ENCODE measurements at regions not wholly inside any gene's neighbourhood (a gene's known extent, or its start where the extent isn't known, plus 50 kb on each side); places are given as distances from the start of the nearest gene placed in this dataset.

DNA sequence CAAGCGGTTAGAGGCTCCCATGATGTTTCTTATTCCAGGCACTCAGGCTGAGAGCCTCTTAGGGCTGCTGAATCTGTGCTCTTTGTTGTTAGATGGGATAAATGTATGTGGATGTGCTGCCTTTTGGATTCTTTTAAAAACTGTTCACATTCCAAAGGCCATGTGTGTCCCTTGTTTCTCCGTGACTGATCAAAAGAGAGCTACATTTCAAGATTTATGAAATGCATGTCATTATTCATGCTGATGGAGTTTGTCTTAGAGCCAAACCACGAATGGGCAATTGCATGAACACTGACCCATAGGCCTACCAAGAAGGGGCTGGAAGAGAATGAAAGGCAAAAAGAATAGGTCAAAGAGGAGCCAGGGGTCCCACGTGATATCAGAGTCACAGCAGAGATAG, 104.9 kb upstream of the TSHZ2 start:
- H3K4me3 ChIP-seq, result no peak overlapping the region
- H3K4me1 ChIP-seq, result no peaks in the 10 kb centered on the region
- no peak for DNase-seq
- intact Hi-C loops (cut with DNase I; ENCODE audit: low total_unique reads), result no loop called here
- no peak overlapping the region for H3K27ac ChIP-seq
- TF ChIP-seq, protein P1, sequence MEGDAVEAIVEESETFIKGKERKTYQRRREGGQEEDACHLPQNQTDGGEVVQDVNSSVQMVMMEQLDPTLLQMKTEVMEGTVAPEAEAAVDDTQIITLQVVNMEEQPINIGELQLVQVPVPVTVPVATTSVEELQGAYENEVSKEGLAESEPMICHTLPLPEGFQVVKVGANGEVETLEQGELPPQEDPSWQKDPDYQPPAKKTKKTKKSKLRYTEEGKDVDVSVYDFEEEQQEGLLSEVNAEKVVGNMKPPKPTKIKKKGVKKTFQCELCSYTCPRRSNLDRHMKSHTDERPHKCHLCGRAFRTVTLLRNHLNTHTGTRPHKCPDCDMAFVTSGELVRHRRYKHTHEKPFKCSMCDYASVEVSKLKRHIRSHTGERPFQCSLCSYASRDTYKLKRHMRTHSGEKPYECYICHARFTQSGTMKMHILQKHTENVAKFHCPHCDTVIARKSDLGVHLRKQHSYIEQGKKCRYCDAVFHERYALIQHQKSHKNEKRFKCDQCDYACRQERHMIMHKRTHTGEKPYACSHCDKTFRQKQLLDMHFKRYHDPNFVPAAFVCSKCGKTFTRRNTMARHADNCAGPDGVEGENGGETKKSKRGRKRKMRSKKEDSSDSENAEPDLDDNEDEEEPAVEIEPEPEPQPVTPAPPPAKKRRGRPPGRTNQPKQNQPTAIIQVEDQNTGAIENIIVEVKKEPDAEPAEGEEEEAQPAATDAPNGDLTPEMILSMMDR (IDR thresholded peaks at IDR 0.05), result no peak
- no peak for TF ChIP-seq POLR2A (IDR thresholded peaks at IDR 0.05)
- TF ChIP-seq POLR2AphosphoS5 (IDR thresholded peaks at IDR 0.05), result no peak
- no peak for TF ChIP-seq EP300 (IDR thresholded peaks at IDR 0.05)
- no peaks in the 10 kb centered on the region for H3K27me3 ChIP-seq
- H3K9me3 ChIP-seq, result no peaks in the 10 kb centered on the region
- 66 to 75% (median 71%) methylated on average over 4 of the region's 4 CpGs for WGBS, 5 donors
- no peaks in the 10 kb centered on the region for H3K36me3 ChIP-seq

DNA sequence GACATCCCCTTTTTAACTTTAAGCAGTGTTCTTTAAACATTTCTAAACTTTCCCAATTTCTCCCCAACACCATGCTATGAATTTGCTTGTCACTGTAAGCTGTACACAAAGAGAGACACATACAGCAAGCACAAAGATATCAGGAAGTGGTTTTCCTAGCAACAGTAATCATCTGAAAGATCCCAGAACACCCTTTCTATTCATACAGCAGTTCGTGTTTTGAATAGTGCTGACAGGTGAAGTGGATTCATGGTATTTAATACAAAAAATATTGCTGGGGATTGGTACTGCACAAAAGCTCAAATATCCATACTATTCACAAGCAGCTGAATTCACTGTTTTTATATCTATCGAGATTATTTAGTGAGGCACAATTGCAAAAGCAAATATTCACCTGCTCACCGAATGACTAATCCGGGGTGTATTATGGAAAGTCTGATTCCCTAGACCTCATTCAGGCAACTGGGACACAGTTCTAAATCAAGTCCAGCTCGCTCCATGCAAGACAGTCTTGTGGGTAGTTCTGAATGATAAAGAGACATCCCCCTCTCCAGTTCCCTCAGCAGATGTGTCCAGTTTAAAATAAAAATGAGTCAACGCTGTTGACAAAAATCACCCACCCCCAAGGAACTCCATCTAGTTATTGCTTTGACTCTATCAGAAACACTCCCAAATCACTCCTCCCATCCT, 107.1 kb upstream of the TSHZ2 start:
- Histone ChIP-seq H3K9me3 (no peaks in the 10 kb centered on the region), H3K27ac (no peak overlapping the region), H3K36me3 (no peaks in the 10 kb centered on the region), H3K4me1 (no peaks in the 10 kb centered on the region), H3K4me3 (no peak overlapping the region), H3K27me3 (no peaks in the 10 kb centered on the region)
- WGBS, 5 donors, result 34 to 55% (median 43%) methylated on average over 6 of the region's 6 CpGs
- TF ChIP-seq POLR2AphosphoS5 (IDR thresholded peaks at IDR 0.05) (no peak), POLR2A (IDR thresholded peaks at IDR 0.05) (no peak), EP300 (IDR thresholded peaks at IDR 0.05) (no peak)
- TF ChIP-seq, protein P1 (IDR thresholded peaks at IDR 0.05), result no peak
- DNase-seq, result no peak
- intact Hi-C loops (cut with DNase I; ENCODE audit: low total_unique reads), result no loop called here

DNA sequence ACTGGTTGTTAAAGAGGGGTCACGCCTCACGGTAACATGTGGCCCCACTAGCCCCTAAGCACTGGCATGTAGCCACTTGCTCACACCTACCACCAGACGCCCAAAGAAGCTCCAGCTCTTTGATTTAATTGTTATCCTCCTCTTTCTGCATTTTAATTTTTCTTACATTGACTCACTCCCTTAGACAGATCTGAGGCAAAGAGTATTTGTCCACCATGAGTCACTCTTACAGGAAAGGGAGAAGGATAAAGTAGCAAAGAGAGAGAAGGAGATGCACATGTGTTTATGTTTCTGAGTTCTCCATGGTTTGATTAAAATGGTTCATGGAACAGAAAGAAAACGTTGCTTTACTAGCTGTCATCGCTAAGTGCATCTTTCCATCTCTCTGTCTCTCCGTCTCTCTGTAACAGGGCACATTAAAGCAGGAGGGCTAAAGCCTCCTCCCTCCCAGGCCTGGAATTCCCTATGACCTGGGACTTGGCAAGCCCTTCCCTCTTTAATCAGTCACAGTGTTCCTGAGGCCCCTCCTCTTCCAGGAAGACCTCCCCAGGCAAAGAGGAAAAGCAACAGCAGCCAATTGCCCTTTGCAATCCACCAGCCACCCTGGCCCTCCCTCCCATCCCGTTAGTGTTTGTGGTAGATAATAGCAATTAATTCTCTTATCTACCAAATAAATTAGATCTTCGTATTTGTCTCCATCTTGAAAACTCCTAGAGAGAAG, 112.8 kb upstream of the TSHZ2 start:
- TF ChIP-seq POLR2AphosphoS5 (IDR thresholded peaks at IDR 0.05) (peak in 1 of 3 donors; percentile 25), POLR2A (IDR thresholded peaks at IDR 0.05) (no peak), EP300 (IDR thresholded peaks at IDR 0.05) (no peak)
- TF ChIP-seq, protein P1 (IDR thresholded peaks at IDR 0.05), result no peak
- no peaks in the 10 kb centered on the region for H3K27me3 ChIP-seq
- intact Hi-C loops (cut with DNase I; ENCODE audit: low total_unique reads), result no loop called here
- H3K4me3 ChIP-seq, result no peak overlapping the region
- H3K36me3 ChIP-seq, result no peaks in the 10 kb centered on the region
- no peaks in the 10 kb centered on the region for H3K4me1 ChIP-seq
- 46 to 55% (median 52%) methylated on average over 8 of the region's 8 CpGs for WGBS, 5 donors
- no peaks in the 10 kb centered on the region for H3K9me3 ChIP-seq
- H3K27ac ChIP-seq, result peak overlapping the region in 1 of 5 donors; percentile 4
- DNase-seq, result peak; percentile 27 to 36

DNA sequence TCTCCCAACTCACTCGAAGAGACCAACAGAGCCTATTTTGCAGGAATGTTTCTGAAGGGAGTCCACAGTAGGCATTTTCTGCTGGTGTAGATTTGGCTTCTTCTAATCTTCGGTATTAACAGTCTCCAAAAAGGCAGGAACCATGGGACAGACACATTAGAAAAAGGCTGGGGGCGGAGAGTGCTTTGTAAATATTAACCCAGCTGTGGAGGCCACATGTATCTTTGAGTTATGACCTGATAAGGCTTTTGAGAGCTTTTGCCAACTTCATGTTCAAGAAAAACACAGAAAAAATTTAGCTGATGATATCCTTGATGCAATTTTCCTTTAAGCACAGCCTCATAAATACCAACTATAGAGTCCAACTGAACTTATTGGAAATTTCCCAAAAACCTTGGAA, 119.4 kb upstream of the TSHZ2 start:
- Histone ChIP-seq H3K4me1 (peaks cover 0 to 7% (median 0%) of the 10 kb centered on the region in 4 donors), H3K36me3 (no peaks in the 10 kb centered on the region), H3K27me3 (no peaks in the 10 kb centered on the region), H3K9me3 (no peaks in the 10 kb centered on the region), H3K27ac (no peak overlapping the region), H3K4me3 (no peak overlapping the region)
- DNase-seq, result peak; percentile 32 to 37
- no peak for TF ChIP-seq POLR2A (IDR thresholded peaks at IDR 0.05)
- no peak for TF ChIP-seq POLR2AphosphoS5 (IDR thresholded peaks at IDR 0.05)
- TF ChIP-seq EP300 (IDR thresholded peaks at IDR 0.05), result no peak
- TF ChIP-seq, protein P1 (IDR thresholded peaks at IDR 0.05), result no peak
- intact Hi-C loops (cut with DNase I; ENCODE audit: low total_unique reads), result no loop called here
- 22 to 43% (median 30%) methylated on average over 3 of the region's 3 CpGs for WGBS, 5 donors
